SJSA1 (cell line): ENCODE measurements at regions not wholly inside any gene's neighbourhood (a gene's known extent, or its start where the extent isn't known, plus 50 kb on each side); places are given as distances from the start of the nearest gene placed in this dataset.

ENCODE experiments used
- DNase-seq, 2 experiments: peaks; one replicate each; pipeline ENCODE4 v3.0.0-alpha.2; 2015 to 2020; ENCODE audit warnings: low spot score in 2 of 2, low read depth in 1 of 2
- H3K27ac ChIP-seq: fragments of 250-450 bp; sonication (Bioruptor Pico); 2 replicates; pipeline ENCODE4 v1.5.1; 2020; ENCODE audit warnings: mild to moderate bottlenecking, moderate library complexity
- H3K27me3 ChIP-seq: fragments of 250-450 bp; sonication (Bioruptor Pico); replicated peaks from 2 replicates; pipeline ENCODE4 v1.5.1; 2020; ENCODE audit warnings: mild to moderate bottlenecking, moderate library complexity
- H3K36me3 ChIP-seq: fragments of 250-450 bp; sonication (Bioruptor Pico); 2 replicates; pipeline ENCODE4 v1.5.1; 2020; ENCODE audit warnings: mild to moderate bottlenecking
- H3K4me1 ChIP-seq: fragments of 250-450 bp; sonication (Bioruptor Pico); replicated peaks from 2 replicates; pipeline ENCODE4 v1.6.1; 2021; ENCODE audit warnings: mild to moderate bottlenecking
- H3K4me3 ChIP-seq: fragments of 250-450 bp; sonication (Bioruptor Pico); 2 replicates; pipeline ENCODE4 v1.5.1; 2020; ENCODE audit warnings: mild to moderate bottlenecking
- H3K9me3 ChIP-seq: fragments of 250-450 bp; sonication (Bioruptor Pico); replicated peaks from 2 replicates; pipeline ENCODE4 v1.5.1; 2020; ENCODE audit warnings: mild to moderate bottlenecking

DNA sequence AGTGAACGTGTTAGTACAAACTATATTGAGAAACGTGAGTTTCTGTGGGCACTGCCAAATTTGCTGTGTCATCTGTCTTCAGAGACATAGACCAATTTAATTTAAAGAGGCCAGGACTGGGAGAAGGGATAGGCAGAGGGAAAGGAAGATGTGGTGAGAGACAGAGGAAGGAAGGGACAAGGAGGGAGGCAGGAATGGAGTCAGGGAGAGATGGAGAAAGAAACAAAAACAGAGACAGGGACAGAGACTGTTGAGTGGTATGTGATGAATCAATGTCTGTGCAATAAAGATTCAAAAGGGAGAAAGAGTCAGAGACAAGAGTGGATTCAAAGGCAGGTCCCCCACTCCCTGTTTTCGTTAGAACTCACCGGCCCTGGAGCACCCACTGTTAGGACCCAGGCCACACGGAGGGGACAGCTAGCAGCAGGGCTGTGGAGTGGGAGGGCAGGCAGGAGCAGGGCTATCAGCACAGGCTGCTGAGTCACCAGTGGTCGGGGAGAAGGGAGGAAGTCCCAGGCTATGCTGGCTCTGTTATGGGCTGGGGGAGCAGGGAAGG is 51.6 kb upstream of the CHD6 start:
- H3K9me3 ChIP-seq = no peaks in the 10 kb centered on the region

DNA sequence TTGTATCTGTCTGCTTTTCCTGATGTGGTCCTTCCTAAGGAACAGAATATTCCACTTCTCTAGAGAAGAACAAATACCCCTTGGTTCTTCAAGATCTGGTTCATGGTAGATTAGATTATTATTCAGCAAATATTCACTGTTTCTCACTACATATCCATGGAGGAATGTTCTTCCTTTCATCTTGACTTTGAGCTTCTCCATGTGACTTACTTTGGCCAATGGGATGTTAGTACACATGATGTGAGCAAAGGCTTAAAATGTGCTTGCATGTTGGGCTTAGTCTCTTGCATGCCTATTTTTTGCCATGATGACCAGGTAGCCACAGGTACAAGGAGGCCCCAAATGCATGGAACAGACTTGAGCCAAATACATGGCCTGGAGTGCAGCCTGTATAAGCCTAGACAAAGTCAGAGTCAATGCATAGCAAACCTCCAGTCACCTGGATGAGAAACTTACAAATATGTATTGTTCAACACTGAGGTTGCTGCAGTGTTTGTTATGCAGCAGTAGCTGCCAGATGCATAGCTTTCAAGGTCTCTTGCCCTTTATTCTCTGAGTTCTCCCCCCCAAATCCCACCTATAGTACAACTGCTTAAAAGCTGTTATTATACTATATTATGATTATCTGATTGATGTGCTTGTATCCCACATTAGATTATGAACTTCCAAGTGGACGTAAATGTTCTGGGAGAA is 50.0 kb upstream of the CHD6 start:
- H3K36me3 ChIP-seq = no peaks in the 10 kb centered on the region
- H3K27me3 ChIP-seq = peaks cover 5% of the 10 kb centered on the region; the same call in 1 of the 2 replicates
- no peaks in the 10 kb centered on the region for H3K4me1 ChIP-seq
- H3K4me3 ChIP-seq = no peak overlapping the region
- no peak for DNase-seq
- no peak overlapping the region for H3K27ac ChIP-seq
- no peaks in the 10 kb centered on the region for H3K9me3 ChIP-seq

More for the DNA sequence above, 51.6 kb upstream of the CHD6 start:
- DNase-seq = no peak
- Histone ChIP-seq H3K36me3 (no peaks in the 10 kb centered on the region), H3K27me3 (peaks cover 5% of the 10 kb centered on the region; the same call in 1 of the 2 replicates), H3K27ac (no peak overlapping the region), H3K4me3 (no peak overlapping the region), H3K4me1 (no peaks in the 10 kb centered on the region)
